ENCODE measurements at regions not wholly inside any gene's neighbourhood (a gene's known extent, or its start where the extent isn't known, plus 50 kb on each side); places are given as distances from the start of the nearest gene placed in this dataset.

GRCh38 chr7:121582258-121582657, 186.2 kb upstream of the FAM3C start:
- ATAC-seq = peak; percentile 73
- intact Hi-C loops (cut with DNase I, micrococcal nuclease) = no loop called here
- no peak for DNase-seq

GRCh38 chr7:121579639-121580038, 183.5 kb upstream of the FAM3C start:
- DNase-seq (no peak), ATAC-seq (no peak)
- intact Hi-C loops (cut with DNase I, micrococcal nuclease) = no loop called here

GRCh38 chr7:121578669-121579068, 182.6 kb upstream of the FAM3C start:
- ATAC-seq (no peak), DNase-seq (no peak)
- intact Hi-C loops (cut with DNase I, micrococcal nuclease) = no loop called here

- intact Hi-C loops (cut with DNase I, micrococcal nuclease) = no loop called here
- no peak for DNase-seq
- no peak for ATAC-seq
Measured at GRCh38 chr7:121576148-121576917, 180.2 kb upstream of the FAM3C start.

- DNase-seq = no peak
- intact Hi-C loops (cut with DNase I, micrococcal nuclease) = no loop called here
- peak; percentile 67 for ATAC-seq
Measured at GRCh38 chr7:121575194-121575765, 179.2 kb upstream of the FAM3C start.

- ATAC-seq (no peak), DNase-seq (no peak)
- intact Hi-C loops (cut with DNase I, micrococcal nuclease) = no loop called here
Measured at GRCh38 chr7:121574109-121574508, 178.0 kb upstream of the FAM3C start.

GRCh38 chr7:121572615-121573014, 176.5 kb upstream of the FAM3C start:
- ATAC-seq (no peak), DNase-seq (no peak)
- intact Hi-C loops (cut with DNase I, micrococcal nuclease) = no loop called here

- intact Hi-C loops (cut with DNase I, micrococcal nuclease) = no loop called here
- ATAC-seq (no peak), DNase-seq (no peak)
Measured at GRCh38 chr7:121570365-121570764, 174.3 kb upstream of the FAM3C start.

GRCh38 chr7:121563177-121563576, 167.1 kb upstream of the FAM3C start:
- intact Hi-C loops (cut with DNase I, micrococcal nuclease) = no loop called here
- no peak for DNase-seq
- no peak for ATAC-seq

GRCh38 chr7:121562259-121562658, 166.2 kb upstream of the FAM3C start:
- no peak for DNase-seq
- no peak for ATAC-seq

GRCh38 chr7:121561717-121562116, 165.6 kb upstream of the FAM3C start:
- no peak for DNase-seq
- intact Hi-C loops (cut with DNase I, micrococcal nuclease) = no loop called here
- no peak for ATAC-seq

More at GRCh38 chr7:121562259-121562658, 166.2 kb upstream of the FAM3C start:
- intact Hi-C loops (cut with DNase I, micrococcal nuclease) = no loop called here

GRCh38 chr7:121560267-121560990, 164.3 kb upstream of the FAM3C start:
- intact Hi-C loops (cut with DNase I, micrococcal nuclease) = no loop called here
- DNase-seq (no peak), ATAC-seq (no peak)

GRCh38 chr7:121558288-121558687, 162.2 kb upstream of the FAM3C start:
- intact Hi-C loops (cut with DNase I, micrococcal nuclease) = loop anchor here in 1 of 2 donors (10.0 kb wide), 1 partner anchor 193 kb away; no protein-coding TSS in a partner anchor
- no peak for DNase-seq
- ATAC-seq = no peak

GRCh38 chr7:121557034-121557892, 161.2 kb upstream of the FAM3C start:
- DNase-seq (no peak), ATAC-seq (peak; percentile 95)
- intact Hi-C loops (cut with DNase I, micrococcal nuclease) = loop anchor here in 1 of 2 donors (10.0 kb wide), 1 partner anchor 192 kb away; no protein-coding TSS in a partner anchor

- intact Hi-C loops (cut with DNase I, micrococcal nuclease) = loop anchor here in 1 of 2 donors (10.0 kb wide), 1 partner anchor 191 kb away; no protein-coding TSS in a partner anchor
- no peak for ATAC-seq
- no peak for DNase-seq
Measured at GRCh38 chr7:121555558-121555957, 159.4 kb upstream of the FAM3C start.

GRCh38 chr7:121547544-121548092, 151.5 kb upstream of the FAM3C start:
- intact Hi-C loops (cut with DNase I, micrococcal nuclease) = loop anchor here in 1 of 2 donors (5.0 kb wide), 2 partner anchors 180 to 445 kb away; no protein-coding TSS in a partner anchor
- DNase-seq (no peak), ATAC-seq (peak; percentile 93)

GRCh38 chr7:121546632-121547543, 150.8 kb upstream of the FAM3C start:
- intact Hi-C loops (cut with DNase I, micrococcal nuclease) = loop anchor here in 1 of 2 donors (5.0 kb wide), 2 partner anchors 180 to 445 kb away; no protein-coding TSS in a partner anchor
- no peak for ATAC-seq
- no peak for DNase-seq
